ENCODE measurements at regions not wholly inside any gene's neighbourhood (a gene's known extent, or its start where the extent isn't known, plus 50 kb on each side); places are given as distances from the start of the nearest gene placed in this dataset.
"Not testable (repeated sequence)": the region's sequence is repeated elsewhere in the genome, so short reads cannot be mapped to it uniquely, and the experiment has no call there.

DNA sequence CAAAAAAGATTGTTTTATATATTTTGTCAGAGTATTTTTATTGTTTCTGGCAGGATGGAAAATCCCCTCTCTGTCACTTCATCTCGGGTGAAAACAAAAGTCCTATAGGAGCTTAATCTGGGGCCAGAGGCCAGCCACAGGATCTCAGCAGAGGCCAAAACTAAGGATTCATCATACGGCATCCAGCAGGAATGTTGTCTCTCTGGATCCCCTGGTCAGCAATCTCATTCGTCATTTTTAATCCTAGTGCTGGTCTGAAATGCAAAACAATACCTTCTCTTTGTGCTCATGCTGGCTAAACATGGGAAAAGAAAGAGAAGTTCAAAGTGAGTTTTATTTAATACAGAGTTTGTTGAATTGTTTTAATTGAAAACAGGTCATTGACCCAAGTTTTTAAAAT lies 482.5 kb upstream of the AUTS2 start:
- DNase-seq, result no peak

DNA sequence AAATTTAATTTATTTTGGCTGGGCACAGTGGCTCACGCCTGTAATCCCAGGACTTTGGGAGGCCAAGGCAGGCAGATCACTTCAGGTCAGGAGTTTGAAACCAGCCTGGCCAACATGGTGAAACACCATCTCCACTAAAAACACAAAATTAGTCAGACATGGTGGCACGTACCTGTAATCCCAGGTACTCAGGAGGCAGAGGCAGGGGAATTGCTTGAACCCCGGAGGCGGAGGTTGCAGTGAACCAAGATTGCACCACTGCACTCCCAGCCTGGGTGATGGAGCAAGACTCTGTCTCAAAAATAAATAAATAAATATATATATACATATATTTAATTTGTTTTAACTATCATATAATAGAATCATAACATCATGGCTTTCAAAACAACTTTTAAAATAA lies 482.1 kb upstream of the AUTS2 start:
- DNase-seq, result not testable (repeated sequence)

- no peak for DNase-seq
Observed at GRCh38 chr7:69122953-69123352, 475.3 kb upstream of the AUTS2 start.

- DNase-seq, result no peak
Observed at GRCh38 chr7:69126896-69127479, 471.3 kb upstream of the AUTS2 start.

GRCh38 chr7:69129524-69129923 lies 468.8 kb upstream of the AUTS2 start:
- no peak for DNase-seq

DNA sequence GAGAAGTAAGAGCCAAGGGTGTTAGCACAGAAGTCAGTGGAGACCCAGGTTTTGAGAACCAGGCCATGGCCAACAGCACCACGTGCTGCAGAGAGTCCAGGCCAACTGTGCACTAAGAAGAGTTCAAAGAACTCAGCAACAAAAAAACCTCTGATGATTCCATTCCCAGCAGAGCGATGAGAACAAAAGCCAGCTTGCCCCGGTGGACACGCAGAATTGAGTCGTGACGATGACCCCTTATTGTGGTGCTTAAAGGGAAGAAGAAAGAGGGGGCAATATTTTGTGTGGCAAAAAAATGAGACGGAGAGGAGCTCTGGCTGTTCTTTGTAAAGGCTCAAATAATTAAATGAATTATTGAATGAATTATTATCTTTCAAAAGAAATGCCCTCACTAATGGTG lies 468.3 kb upstream of the AUTS2 start:
- no peak for DNase-seq

- no peak for DNase-seq
Observed at GRCh38 chr7:69130396-69130795, 467.9 kb upstream of the AUTS2 start.

DNA sequence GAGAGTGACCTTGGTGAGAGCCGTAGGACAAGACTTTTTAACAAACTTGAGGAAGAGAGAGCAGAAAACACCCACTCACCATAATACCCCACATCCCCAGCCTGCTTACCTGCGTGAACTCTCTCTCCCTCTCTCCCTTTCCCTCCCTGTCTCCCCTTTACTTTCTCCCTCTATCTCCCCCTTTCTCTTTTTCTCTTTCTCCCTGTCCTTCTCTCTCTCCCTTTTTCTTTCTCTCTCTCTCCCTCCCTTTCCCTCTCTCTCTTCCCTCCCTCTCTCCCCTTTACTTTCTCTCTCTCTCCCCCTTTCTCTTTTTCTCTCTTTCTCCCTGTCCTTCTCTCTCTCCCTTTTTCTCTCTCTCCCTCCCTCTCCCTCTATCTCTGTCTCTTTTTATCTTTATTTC lies 464.0 kb upstream of the AUTS2 start:
- DNase-seq, result no peak

GRCh38 chr7:69147631-69148030 lies 450.6 kb upstream of the AUTS2 start:
- no peak for DNase-seq

DNA sequence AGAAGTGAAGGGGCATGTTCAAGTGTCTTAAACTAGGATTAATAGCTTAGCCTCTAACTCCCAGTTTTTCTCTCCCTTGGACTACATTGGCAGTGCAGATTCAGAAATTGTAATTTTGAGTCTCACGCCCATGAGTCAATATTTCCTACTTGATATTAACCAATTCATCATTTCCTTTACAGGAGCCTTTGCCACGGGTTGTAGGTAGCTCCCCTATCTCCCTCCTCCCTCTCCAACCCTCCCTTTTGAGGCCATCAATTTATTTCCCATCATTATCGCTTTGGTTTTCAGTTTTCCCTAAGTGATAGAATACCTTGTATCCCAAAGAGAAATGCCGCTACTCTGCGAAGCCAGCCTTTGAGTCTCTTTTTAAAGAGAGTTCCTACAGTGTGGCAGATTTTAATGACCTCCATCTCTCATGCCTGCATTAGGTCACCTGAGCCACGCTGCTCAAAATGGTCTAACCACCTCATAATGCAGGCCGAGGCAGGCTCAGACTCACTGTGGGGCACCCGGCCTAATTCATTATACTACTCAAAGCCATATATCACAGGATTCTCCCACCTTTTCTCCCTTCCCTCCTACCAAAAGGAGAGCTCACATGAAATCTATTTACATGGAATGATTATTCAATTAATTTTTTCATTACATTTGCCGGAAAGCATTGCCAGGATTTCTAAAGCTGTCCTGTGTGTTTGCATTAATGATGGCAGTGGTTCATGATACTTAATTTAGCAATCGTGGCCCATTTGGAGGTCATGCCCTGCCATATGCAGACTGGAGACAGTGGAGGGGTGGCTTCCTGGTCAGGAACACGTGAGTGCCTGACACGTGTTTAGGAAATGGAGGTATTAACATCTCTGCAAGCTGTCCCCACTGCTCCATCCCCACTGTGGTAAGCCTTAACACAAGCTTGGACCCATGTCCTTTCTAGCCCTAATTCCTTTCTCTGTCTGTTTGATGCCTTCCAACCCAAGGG lies 448.2 kb upstream of the AUTS2 start:
- DNase-seq, result no peak

DNA sequence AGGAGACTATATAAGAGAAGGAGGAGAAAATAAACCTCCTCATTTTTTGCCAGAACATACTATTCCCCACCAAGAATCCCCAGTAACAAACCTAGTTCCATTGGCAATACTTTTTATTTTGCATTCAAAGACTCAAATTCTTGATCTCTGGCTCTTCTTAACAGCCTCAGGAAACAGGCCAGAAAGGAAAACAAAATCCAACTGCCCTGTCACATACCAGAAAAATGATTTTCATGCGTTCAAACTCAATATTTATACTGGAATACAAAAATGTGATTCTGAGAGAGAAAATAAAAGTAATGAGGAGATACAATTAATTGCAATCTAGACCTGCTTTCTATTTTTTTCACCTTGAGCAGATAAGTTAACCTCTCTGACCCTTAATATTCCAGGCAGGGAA lies 435.9 kb upstream of the AUTS2 start:
- no peak for DNase-seq

- no peak for DNase-seq
Observed at GRCh38 chr7:69162931-69163670, 435.2 kb upstream of the AUTS2 start.

DNA sequence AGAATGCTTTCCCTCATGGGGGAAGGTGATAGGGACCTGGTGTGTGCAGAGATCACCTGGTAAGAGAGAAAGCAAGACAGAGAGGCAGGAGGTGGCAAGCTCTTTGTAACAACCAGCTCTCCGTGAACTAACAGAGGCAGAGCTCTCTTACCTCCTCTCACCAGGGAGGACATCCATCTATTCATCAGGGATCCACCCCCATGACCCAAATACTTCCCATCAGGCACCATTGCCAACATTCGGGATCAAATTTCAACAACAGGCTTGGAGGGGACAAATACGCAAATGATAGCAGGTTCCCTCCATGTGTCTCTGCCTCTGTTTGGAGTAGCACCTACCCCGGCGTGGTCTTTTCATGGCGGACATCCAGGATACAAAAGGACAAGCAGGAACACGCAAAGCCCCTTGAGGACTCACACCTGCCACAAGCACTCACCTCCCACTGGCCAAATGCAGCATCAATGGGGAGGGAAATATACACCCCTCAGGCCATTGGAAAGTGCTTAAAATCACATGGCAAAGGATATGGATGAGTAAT lies 431.2 kb upstream of the AUTS2 start:
- DNase-seq, result no peak

GRCh38 chr7:69169386-69169785 lies 428.9 kb upstream of the AUTS2 start:
- no peak for DNase-seq

- no peak for DNase-seq
Observed at GRCh38 chr7:69172357-69173077, 425.8 kb upstream of the AUTS2 start.

DNA sequence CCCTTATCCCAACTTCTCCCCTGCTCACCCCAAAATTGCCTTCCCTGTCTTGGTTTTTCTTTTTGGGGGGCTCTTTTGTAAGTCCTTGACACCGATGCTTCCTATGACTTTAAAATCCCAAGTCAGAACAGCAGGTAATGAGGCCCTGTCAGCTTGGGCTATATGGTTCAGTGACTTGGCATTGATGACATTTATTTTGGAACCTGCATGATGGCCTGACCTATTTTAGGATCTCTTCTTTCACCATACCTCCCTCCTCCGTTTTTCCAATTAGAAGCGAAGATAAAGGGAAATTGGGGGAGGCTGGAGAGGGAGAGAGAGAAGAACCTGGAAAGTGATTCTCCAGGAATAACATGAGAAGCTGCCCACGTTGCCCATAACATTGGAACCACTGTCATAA lies 424.9 kb upstream of the AUTS2 start:
- no peak for DNase-seq

DNA sequence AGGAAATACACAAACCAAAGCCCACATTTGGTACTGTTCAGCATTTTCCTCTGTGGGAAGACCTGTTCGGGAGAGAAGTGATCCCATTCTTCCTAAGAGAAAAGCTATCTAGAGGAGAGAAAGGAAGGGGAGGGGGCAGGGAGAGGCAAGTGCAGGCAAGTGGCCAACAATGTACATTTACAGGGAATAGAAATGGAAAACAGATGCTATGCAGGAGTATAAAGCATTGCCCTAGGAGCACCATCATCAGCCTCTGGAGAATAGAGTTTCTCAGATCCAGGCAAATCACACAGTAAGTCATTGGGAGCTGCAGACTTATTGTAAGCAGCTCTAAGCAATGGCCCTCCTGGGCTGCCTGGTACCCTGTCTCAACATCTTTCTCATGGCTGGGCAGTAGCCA lies 424.4 kb upstream of the AUTS2 start:
- no peak for DNase-seq

- DNase-seq, result no peak
Observed at GRCh38 chr7:69176841-69177240, 421.4 kb upstream of the AUTS2 start.

GRCh38 chr7:69177461-69177861 lies 420.8 kb upstream of the AUTS2 start:
- DNase-seq, result no peak

- DNase-seq, result no peak
Observed at GRCh38 chr7:69177941-69178494, 420.3 kb upstream of the AUTS2 start.

DNA sequence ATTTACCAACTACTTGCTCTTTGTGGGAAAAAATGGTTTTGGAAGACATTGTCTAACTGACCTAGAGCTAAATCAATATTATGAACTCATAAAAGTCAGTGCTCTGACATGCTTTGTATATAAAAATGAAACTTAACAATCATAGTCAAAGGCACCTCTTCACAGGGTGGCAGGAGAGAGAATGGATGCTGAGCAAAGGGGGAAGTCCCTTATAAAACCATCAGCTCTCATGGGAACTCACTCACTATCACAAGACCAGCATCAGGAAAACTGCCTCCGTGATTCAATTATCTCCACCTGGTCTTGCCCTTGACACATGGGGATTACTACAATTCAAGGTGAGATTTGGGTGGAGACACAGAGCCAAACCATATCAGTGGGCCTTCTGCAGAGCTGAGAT lies 417.6 kb upstream of the AUTS2 start:
- DNase-seq, result no peak
